GM12865 (cell line): ENCODE measurements at regions not wholly inside any gene's neighbourhood (a gene's known extent, or its start where the extent isn't known, plus 50 kb on each side); places are given as distances from the start of the nearest gene placed in this dataset.

Experiments used
- DNase-seq: peaks from one replicate; pipeline ENCODE4 v3.0.0; 2010; ENCODE audit warnings: low read depth
- H3K4me3 ChIP-seq: 2 replicates; pipeline ENCODE4 v1.5.1; 2011; ENCODE audit warnings: mild to moderate bottlenecking, low read depth, low read length, control low read depth
- TF ChIP-seq, protein P1 (sequence below): IDR thresholded peaks from 2 replicates; pipeline ENCODE4 v1.5.1; 2011; ENCODE audit warnings: low read length, control low read depth, low read depth, inconsistent platforms; ENCODE audit not compliant: insufficient read depth; ENCODE audit errors: missing control alignments

- H3K4me3 ChIP-seq = no peak overlapping the region
- no peak for DNase-seq
- TF ChIP-seq, protein P1, sequence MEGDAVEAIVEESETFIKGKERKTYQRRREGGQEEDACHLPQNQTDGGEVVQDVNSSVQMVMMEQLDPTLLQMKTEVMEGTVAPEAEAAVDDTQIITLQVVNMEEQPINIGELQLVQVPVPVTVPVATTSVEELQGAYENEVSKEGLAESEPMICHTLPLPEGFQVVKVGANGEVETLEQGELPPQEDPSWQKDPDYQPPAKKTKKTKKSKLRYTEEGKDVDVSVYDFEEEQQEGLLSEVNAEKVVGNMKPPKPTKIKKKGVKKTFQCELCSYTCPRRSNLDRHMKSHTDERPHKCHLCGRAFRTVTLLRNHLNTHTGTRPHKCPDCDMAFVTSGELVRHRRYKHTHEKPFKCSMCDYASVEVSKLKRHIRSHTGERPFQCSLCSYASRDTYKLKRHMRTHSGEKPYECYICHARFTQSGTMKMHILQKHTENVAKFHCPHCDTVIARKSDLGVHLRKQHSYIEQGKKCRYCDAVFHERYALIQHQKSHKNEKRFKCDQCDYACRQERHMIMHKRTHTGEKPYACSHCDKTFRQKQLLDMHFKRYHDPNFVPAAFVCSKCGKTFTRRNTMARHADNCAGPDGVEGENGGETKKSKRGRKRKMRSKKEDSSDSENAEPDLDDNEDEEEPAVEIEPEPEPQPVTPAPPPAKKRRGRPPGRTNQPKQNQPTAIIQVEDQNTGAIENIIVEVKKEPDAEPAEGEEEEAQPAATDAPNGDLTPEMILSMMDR = no peak
These were observed 64.2 kb upstream of the SLC6A6 start for GRCh38 chr3:14338242-14338641.

- TF ChIP-seq, protein P1 = no peak
These were observed 63.4 kb upstream of the SLC6A6 start for GRCh38 chr3:14338898-14339458.

GRCh38 chr3:14340960-14341708, 61.3 kb upstream of the SLC6A6 start:
- no peak overlapping the region for H3K4me3 ChIP-seq
- no peak for DNase-seq
- TF ChIP-seq, protein P1 = no peak

More at GRCh38 chr3:14338898-14339458, 63.4 kb upstream of the SLC6A6 start:
- H3K4me3 ChIP-seq = no peak overlapping the region
- DNase-seq = no peak

- TF ChIP-seq, protein P1 = no peak
- no peak for DNase-seq
- no peak overlapping the region for H3K4me3 ChIP-seq
These were observed 58.9 kb upstream of the SLC6A6 start for GRCh38 chr3:14343338-14344112.

- no peak overlapping the region for H3K4me3 ChIP-seq
- TF ChIP-seq, protein P1 = no peak
- DNase-seq = no peak
These were observed 58.1 kb upstream of the SLC6A6 start for GRCh38 chr3:14344351-14344750.

- DNase-seq = no peak
- TF ChIP-seq, protein P1 = no peak
- no peak overlapping the region for H3K4me3 ChIP-seq
These were observed 56.8 kb upstream of the SLC6A6 start for GRCh38 chr3:14345496-14346150.
